ENCODE measurements at regions not wholly inside any gene's neighbourhood (a gene's known extent, or its start where the extent isn't known, plus 50 kb on each side); places are given as distances from the start of the nearest gene placed in this dataset.

GRCh38 chr4:165711912-165712311, 161.1 kb upstream of the TLL1 start (continued):
- no peak for TF ChIP-seq PRDM10 (CRISPR knock-in tag; IDR thresholded peaks at IDR 0.05; ENCODE audit: low read depth)

- H3K4me1 ChIP-seq (ENCODE audit: insufficient read depth, low read length), result no peaks in the 10 kb centered on the region
- H3K9ac ChIP-seq (ENCODE audit: insufficient read depth, low read depth, low read length), result no peak overlapping the region
- in situ Hi-C loops (cut with HindIII; ENCODE audit: extremely low pct_ligation_motif_present, low pct_unique_long_range_greater_than_20kb) (no loop called here), intact Hi-C loops (cut with micrococcal nuclease; ENCODE audit: unreplicated experiment) (no loop called here)
- no peak overlapping the region for H3K4me3 ChIP-seq (replicated peaks in 1 of 3; ENCODE audit: insufficient read depth in 1 of 3, low read depth in 2 of 3, low read length in 3 of 3)
- H3K79me2 ChIP-seq (ENCODE audit: insufficient read depth, low read length), result no peaks in the 10 kb centered on the region
- H3K4me2 ChIP-seq (ENCODE audit: low read depth, low read length), result no peak overlapping the region
- TF ChIP-seq NCOA5 (CRISPR knock-in tag; IDR thresholded peaks at IDR 0.05) (no peak), HHEX (CRISPR knock-in tag; IDR thresholded peaks at IDR 0.05) (no peak), FOSL1 (CRISPR knock-in tag; IDR thresholded peaks at IDR 0.05; ENCODE audit: borderline replicate concordance) (no peak), SMAD1 (CRISPR knock-in tag; IDR thresholded peaks at IDR 0.05; ENCODE audit: borderline replicate concordance, low read depth) (no peak), KDM3A (CRISPR knock-in tag; IDR thresholded peaks at IDR 0.05; ENCODE audit: low read depth) (no peak), ZNF800 (CRISPR knock-in tag; IDR thresholded peaks at IDR 0.05) (no peak), GTF3A (CRISPR knock-in tag; conservative IDR thresholded peaks at IDR 0.05) (no peak), BCLAF1 (IDR thresholded peaks at IDR 0.05) (no peak), ZNF343 (CRISPR knock-in tag; IDR thresholded peaks at IDR 0.05) (no peak), ZNF747 (CRISPR knock-in tag; IDR thresholded peaks at IDR 0.05; ENCODE audit: borderline replicate concordance) (no peak), ZEB1 (IDR thresholded peaks at IDR 0.05; ENCODE audit: insufficient replicate concordance, low read depth) (no peak), YY1 (IDR thresholded peaks at IDR 0.05; ENCODE audit: insufficient read depth, insufficient replicate concordance, low read depth, low read length) (no peak), ZNF12 (CRISPR knock-in tag; IDR thresholded peaks at IDR 0.05) (no peak)
- no peaks in the 10 kb centered on the region for H3K9me3 ChIP-seq (ENCODE audit: low read length)
- no peaks in the 10 kb centered on the region for H4K20me1 ChIP-seq (ENCODE audit: insufficient read depth, low read length)
- no peak for FAIRE-seq
- DNase-seq (ENCODE audit: low spot score), result no peak
- no peak for ATAC-seq
- H3K27ac ChIP-seq (ENCODE audit: extremely low read length, insufficient read depth, low read length), result no peak overlapping the region
- H3K27me3 ChIP-seq (ENCODE audit: control insufficient read depth in 1 of 2, insufficient read depth in 2 of 2, low read length in 2 of 2), result no peaks in the 10 kb centered on the region
- CTCF ChIA-PET (ENCODE audit: low intra/inter-chr PET ratio, low total read pairs), result no interaction called here
- H2AFZ ChIP-seq (ENCODE audit: low read length), result no peak overlapping the region
- BruUV-seq (replicated peaks), result no TSS peak
- H3K36me3 ChIP-seq (replicated peaks in 1 of 2; ENCODE audit: control insufficient read depth in 1 of 2, insufficient read depth in 2 of 2, low read length in 2 of 2), result no peaks in the 10 kb centered on the region
- 63% methylated on average over 14 of the region's 14 CpGs for WGBS (ENCODE audit: low lambda C conversion rate)
- POLR2A ChIA-PET, result no interaction called here
These were observed 158.4 kb upstream of the TLL1 start for GRCh38 chr4:165714650-165715049.
